HFFc6 (cell line): ENCODE measurements at regions not wholly inside any gene's neighbourhood (a gene's known extent, or its start where the extent isn't known, plus 50 kb on each side); places are given as distances from the start of the nearest gene placed in this dataset.

Experiments
- DNase-seq: peaks from one replicate; pipeline ENCODE4 v3.0.0-alpha.2; 2018
- H3K27ac Mint-ChIP-seq: 2 replicates; pipeline ENCODE4 v1.8.0; 2020; ENCODE audit warnings: mild to moderate bottlenecking, mixed read lengths
- H3K27me3 Mint-ChIP-seq: 2 replicates; pipeline ENCODE4 v1.8.0; 2021; ENCODE audit warnings: mild to moderate bottlenecking, moderate library complexity, mixed read lengths; ENCODE audit not compliant: insufficient read depth
- H3K36me3 Mint-ChIP-seq: 2 replicates; pipeline ENCODE4 v1.8.0; 2021; ENCODE audit warnings: low read depth, mixed read lengths
- H3K4me1 Mint-ChIP-seq: 2 replicates; pipeline ENCODE4 v1.8.0; 2020; ENCODE audit warnings: low read depth, mixed read lengths
- H3K4me3 Mint-ChIP-seq: 2 replicates; pipeline ENCODE4 v1.8.0; 2020; ENCODE audit warnings: mild to moderate bottlenecking, moderate library complexity, mixed read lengths
- H3K9me3 Mint-ChIP-seq: 2 replicates; pipeline ENCODE4 v1.8.0; 2020; ENCODE audit warnings: mild to moderate bottlenecking, mixed read lengths
- TF ChIP-seq, protein P1 (sequence below): fragments of 200-600 bp; sonication (generic); IDR thresholded peaks from 2 replicates; pipeline ENCODE4 v1.5.0; 2021; ENCODE audit warnings: antibody characterized with exemption, mild to moderate bottlenecking

DNA sequence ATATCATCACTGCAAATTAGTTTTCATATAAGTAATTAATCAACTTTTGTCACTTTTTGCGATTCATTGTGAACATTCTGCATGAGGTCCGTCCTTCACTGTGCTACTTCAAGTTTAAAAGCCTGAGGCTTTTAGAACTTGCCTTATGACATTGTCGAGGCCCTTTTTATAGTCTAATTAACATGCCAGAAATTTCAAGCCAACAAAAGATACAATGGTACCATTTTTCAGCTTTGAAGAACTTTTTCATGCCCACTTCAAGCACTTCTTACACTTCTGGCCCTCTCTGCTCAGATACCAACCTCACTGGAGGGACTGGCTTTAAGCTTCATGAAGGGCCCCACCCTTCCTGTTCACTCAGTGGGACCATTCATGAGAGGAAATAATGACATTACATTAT lies 323.1 kb downstream of the TPBG start:
- TF ChIP-seq, protein P1, sequence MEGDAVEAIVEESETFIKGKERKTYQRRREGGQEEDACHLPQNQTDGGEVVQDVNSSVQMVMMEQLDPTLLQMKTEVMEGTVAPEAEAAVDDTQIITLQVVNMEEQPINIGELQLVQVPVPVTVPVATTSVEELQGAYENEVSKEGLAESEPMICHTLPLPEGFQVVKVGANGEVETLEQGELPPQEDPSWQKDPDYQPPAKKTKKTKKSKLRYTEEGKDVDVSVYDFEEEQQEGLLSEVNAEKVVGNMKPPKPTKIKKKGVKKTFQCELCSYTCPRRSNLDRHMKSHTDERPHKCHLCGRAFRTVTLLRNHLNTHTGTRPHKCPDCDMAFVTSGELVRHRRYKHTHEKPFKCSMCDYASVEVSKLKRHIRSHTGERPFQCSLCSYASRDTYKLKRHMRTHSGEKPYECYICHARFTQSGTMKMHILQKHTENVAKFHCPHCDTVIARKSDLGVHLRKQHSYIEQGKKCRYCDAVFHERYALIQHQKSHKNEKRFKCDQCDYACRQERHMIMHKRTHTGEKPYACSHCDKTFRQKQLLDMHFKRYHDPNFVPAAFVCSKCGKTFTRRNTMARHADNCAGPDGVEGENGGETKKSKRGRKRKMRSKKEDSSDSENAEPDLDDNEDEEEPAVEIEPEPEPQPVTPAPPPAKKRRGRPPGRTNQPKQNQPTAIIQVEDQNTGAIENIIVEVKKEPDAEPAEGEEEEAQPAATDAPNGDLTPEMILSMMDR: no peak

DNA sequence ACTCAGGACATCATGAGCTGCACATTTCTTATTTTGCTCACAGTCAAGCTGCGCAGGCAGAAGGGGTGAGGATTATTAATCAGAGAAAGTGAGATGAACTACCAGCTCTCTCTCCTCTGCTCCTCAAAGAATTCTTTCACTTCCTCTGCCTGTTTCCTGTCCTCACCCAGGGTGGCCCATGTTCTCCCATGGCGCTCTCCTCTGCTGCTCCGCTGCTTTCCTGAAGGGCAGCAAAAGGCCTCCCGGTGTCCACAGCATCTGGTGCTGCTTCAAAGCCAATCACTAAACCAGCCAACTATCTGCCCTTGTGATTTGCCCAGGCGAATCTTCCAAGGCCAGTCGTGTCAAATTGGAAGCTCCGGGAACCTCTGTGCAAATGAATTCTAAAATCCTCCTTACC lies 324.2 kb downstream of the TPBG start:
- Mint-ChIP-seq H3K27me3 (peaks cover 19% of the 10 kb centered on the region), H3K9me3 (no peaks in the 10 kb centered on the region), H3K4me1 (no peaks in the 10 kb centered on the region), H3K4me3 (no peak overlapping the region), H3K36me3 (no peaks in the 10 kb centered on the region), H3K27ac (no peak overlapping the region)
- no peak for DNase-seq
- TF ChIP-seq, protein P1: no peak

More for the DNA sequence above, 323.1 kb downstream of the TPBG start:
- Mint-ChIP-seq H3K4me1 (no peaks in the 10 kb centered on the region), H3K9me3 (no peaks in the 10 kb centered on the region), H3K36me3 (no peaks in the 10 kb centered on the region), H3K4me3 (no peak overlapping the region), H3K27ac (no peak overlapping the region), H3K27me3 (peaks cover 22% of the 10 kb centered on the region)
- no peak for DNase-seq

DNA sequence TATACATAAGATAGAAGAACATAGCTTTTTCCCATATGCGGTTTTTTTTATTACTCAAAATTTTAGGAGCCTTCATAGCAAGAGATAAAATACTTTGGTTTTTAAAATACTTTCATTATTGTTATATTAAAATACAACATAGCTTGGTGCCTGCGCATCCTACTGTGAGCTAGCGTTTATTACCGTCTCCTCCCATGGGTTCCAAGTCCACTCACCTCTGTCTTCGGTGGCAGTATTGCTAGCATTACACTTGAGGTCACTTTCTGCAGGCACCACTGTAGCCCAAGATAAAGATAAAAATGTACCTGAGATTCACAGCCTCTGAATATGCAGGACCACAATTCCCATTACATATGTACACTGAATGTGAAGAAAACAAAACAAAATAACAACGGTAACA lies 326.7 kb downstream of the TPBG start:
- Mint-ChIP-seq H3K27ac (no peak overlapping the region), H3K4me3 (no peak overlapping the region), H3K4me1 (no peaks in the 10 kb centered on the region), H3K9me3 (no peaks in the 10 kb centered on the region), H3K36me3 (no peaks in the 10 kb centered on the region), H3K27me3 (peaks cover 19% of the 10 kb centered on the region)
- TF ChIP-seq, protein P1: no peak
- no peak for DNase-seq

DNA sequence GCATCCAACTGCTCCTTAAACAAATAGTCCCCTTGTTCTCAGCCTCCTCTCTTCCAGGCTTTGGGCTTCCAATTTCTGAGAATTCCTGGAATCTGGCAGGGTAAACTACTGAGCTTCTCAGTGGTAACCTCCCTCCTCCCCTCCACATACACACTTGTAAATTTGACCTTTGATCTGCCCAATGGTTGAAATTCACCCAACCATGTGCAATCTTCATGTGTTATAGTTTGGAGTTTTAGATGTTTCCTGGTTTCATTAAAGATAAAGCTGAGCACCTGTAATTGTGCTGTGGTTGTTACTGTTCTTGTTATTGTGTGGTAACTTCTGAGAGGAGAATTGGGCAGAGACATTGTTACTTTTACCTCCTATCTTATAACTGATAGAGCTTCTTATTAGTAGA lies 328.4 kb downstream of the TPBG start:
- H3K9me3 Mint-ChIP-seq: no peaks in the 10 kb centered on the region
- no peaks in the 10 kb centered on the region for H3K36me3 Mint-ChIP-seq
- no peak overlapping the region for H3K4me3 Mint-ChIP-seq
- no peaks in the 10 kb centered on the region for H3K4me1 Mint-ChIP-seq
- no peak for DNase-seq
- TF ChIP-seq, protein P1: no peak
- H3K27me3 Mint-ChIP-seq: peaks cover 16% of the 10 kb centered on the region
- H3K27ac Mint-ChIP-seq: no peak overlapping the region

DNA sequence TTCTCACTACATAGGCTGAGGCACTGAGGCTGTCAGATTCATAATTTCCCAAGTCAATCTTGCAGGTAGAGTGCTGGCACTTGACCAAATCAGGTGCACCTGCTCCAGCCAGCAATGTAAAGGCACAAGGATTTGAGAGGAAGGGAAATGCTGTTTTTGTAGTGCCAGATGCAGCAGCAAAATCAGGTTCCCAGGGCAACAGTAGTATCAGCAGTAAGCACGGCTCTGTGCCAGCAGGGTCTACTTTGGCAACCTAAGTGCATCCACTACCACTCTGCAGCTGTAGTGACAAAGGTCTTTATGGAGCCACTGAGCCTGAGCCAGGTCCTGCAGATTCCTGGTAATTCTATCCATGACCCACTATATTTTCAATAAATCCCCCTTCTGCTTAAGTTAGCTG lies 329.5 kb downstream of the TPBG start:
- Mint-ChIP-seq H3K27me3 (peaks cover 12% of the 10 kb centered on the region), H3K4me3 (no peak overlapping the region), H3K4me1 (no peaks in the 10 kb centered on the region), H3K9me3 (no peaks in the 10 kb centered on the region), H3K36me3 (no peaks in the 10 kb centered on the region), H3K27ac (no peak overlapping the region)
- TF ChIP-seq, protein P1: no peak
- DNase-seq: no peak

DNA sequence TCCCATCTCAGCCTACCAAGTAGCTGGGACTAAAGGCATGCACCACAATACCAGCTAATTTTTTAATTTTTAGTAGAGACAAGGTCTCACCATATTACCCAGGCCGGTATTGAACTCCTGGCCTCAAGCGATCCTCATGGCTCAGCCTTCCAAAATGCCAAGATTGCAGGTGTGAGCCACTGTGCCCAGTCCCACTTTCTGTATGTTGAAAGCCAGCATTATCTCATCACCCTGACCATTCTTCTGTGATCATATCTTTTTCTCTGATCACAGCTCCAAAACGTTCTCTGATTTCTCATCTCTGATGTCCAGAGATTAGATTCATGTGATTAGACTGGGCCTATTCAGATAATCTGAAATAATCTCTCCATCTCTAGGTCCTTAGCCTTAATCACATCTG lies 337.7 kb downstream of the TPBG start:
- DNase-seq: no peak
- Mint-ChIP-seq H3K36me3 (no peaks in the 10 kb centered on the region; the same call in 1 of the 2 replicates), H3K27ac (no peak overlapping the region), H3K9me3 (peaks cover 8% of the 10 kb centered on the region), H3K4me1 (no peaks in the 10 kb centered on the region), H3K27me3 (peaks cover 8% of the 10 kb centered on the region), H3K4me3 (no peak overlapping the region)
- TF ChIP-seq, protein P1: no peak
